ENCODE measurements at regions not wholly inside any gene's neighbourhood (a gene's known extent, or its start where the extent isn't known, plus 50 kb on each side); places are given as distances from the start of the nearest gene placed in this dataset.

GRCh38 chr12:68465227-68465626 lies 133.1 kb upstream of the MDM1 start:
- DNase-seq (ENCODE audit: low spot score) (no peak), ATAC-seq (no peak)
- Mint-ChIP-seq H3K27me3 (ENCODE audit: low read depth) (no peaks in the 10 kb centered on the region), H3K4me3 (no peak overlapping the region), H3K27ac (no peak overlapping the region), H3K4me1 (no peaks in the 10 kb centered on the region), H3K36me3 (no peaks in the 10 kb centered on the region), H3K9me3 (no peaks in the 10 kb centered on the region)
- POLR2A ChIA-PET, result no interaction called here
- TF ChIP-seq RORB (CRISPR knock-in tag; IDR thresholded peaks at IDR 0.05) (no peak), ATF2 (CRISPR knock-in tag; IDR thresholded peaks at IDR 0.05; ENCODE audit: borderline replicate concordance, low read depth) (no peak), JAZF1 (CRISPR knock-in tag; IDR thresholded peaks at IDR 0.05) (no peak), TEAD1 (CRISPR knock-in tag; IDR thresholded peaks at IDR 0.05) (no peak), ZNF425 (CRISPR knock-in tag; conservative IDR thresholded peaks at IDR 0.05) (no peak), CREM (CRISPR knock-in tag; IDR thresholded peaks at IDR 0.05) (no peak), GRHL2 (CRISPR knock-in tag; IDR thresholded peaks at IDR 0.05; ENCODE audit: insufficient replicate concordance, severe bottlenecking) (no peak), SP1 (CRISPR knock-in tag; conservative IDR thresholded peaks at IDR 0.05) (no peak), FOXJ3 (CRISPR knock-in tag; IDR thresholded peaks at IDR 0.05; ENCODE audit: borderline replicate concordance) (no peak)
- TF ChIP-seq, protein P1, sequence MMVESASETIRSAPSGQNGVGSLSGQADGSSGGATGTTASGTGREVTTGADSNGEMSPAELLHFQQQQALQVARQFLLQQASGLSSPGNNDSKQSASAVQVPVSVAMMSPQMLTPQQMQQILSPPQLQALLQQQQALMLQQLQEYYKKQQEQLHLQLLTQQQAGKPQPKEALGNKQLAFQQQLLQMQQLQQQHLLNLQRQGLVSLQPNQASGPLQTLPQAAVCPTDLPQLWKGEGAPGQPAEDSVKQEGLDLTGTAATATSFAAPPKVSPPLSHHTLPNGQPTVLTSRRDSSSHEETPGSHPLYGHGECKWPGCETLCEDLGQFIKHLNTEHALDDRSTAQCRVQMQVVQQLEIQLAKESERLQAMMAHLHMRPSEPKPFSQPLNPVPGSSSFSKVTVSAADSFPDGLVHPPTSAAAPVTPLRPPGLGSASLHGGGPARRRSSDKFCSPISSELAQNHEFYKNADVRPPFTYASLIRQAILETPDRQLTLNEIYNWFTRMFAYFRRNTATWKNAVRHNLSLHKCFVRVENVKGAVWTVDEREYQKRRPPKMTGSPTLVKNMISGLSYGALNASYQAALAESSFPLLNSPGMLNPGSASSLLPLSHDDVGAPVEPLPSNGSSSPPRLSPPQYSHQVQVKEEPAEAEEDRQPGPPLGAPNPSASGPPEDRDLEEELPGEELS (CRISPR knock-in tag; IDR thresholded peaks at IDR 0.05), result no peak
- TF ChIP-seq, protein P2, sequence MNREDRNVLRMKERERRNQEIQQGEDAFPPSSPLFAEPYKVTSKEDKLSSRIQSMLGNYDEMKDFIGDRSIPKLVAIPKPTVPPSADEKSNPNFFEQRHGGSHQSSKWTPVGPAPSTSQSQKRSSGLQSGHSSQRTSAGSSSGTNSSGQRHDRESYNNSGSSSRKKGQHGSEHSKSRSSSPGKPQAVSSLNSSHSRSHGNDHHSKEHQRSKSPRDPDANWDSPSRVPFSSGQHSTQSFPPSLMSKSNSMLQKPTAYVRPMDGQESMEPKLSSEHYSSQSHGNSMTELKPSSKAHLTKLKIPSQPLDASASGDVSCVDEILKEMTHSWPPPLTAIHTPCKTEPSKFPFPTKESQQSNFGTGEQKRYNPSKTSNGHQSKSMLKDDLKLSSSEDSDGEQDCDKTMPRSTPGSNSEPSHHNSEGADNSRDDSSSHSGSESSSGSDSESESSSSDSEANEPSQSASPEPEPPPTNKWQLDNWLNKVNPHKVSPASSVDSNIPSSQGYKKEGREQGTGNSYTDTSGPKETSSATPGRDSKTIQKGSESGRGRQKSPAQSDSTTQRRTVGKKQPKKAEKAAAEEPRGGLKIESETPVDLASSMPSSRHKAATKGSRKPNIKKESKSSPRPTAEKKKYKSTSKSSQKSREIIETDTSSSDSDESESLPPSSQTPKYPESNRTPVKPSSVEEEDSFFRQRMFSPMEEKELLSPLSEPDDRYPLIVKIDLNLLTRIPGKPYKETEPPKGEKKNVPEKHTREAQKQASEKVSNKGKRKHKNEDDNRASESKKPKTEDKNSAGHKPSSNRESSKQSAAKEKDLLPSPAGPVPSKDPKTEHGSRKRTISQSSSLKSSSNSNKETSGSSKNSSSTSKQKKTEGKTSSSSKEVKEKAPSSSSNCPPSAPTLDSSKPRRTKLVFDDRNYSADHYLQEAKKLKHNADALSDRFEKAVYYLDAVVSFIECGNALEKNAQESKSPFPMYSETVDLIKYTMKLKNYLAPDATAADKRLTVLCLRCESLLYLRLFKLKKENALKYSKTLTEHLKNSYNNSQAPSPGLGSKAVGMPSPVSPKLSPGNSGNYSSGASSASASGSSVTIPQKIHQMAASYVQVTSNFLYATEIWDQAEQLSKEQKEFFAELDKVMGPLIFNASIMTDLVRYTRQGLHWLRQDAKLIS (CRISPR knock-in tag; IDR thresholded peaks at IDR 0.05; ENCODE audit: borderline replicate concordance), result no peak
- CTCF ChIA-PET, result no interaction called here

DNA sequence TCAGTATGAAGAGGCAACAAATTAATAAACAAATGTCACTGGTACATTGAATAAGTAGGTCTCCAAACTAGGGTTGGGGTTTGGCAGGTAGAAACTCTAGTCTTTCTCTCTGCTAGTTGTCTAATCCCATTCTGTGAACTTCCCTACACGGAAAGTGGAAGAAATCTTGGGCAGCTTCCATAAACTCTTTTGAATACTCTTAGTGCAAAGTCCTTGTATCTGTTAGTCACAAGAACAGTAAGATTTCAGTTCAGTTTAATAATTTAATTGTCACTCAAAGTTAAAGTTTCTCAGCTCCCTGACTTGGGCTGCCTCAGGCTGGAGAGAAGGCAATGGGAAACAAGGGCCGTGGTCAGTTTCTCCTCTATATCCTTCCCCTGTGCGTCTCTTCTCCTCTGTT lies 135.4 kb upstream of the MDM1 start:
- H3K9me3 Mint-ChIP-seq, result no peaks in the 10 kb centered on the region
- H3K36me3 Mint-ChIP-seq, result no peaks in the 10 kb centered on the region
- ATAC-seq, result no peak
- H3K4me3 Mint-ChIP-seq, result no peak overlapping the region
- H3K4me1 Mint-ChIP-seq, result no peaks in the 10 kb centered on the region
- DNase-seq (ENCODE audit: low spot score), result no peak
- CTCF ChIA-PET, result interaction anchor here (0.6 kb wide), 1 partner anchor 99 kb away, joined by 5 read pairs; no protein-coding TSS in a partner anchor
- no peaks in the 10 kb centered on the region for H3K27me3 Mint-ChIP-seq (ENCODE audit: low read depth)
- H3K27ac Mint-ChIP-seq, result no peak overlapping the region
- POLR2A ChIA-PET, result no interaction called here
- TF ChIP-seq, protein P2 (CRISPR knock-in tag; IDR thresholded peaks at IDR 0.05; ENCODE audit: borderline replicate concordance), result no peak
- TF ChIP-seq CBFB (CRISPR knock-in tag; IDR thresholded peaks at IDR 0.05; ENCODE audit: low read depth), result no peak
- TF ChIP-seq NR3C1 (CRISPR knock-in tag; conservative IDR thresholded peaks at IDR 0.05; ENCODE audit: low read depth), result no peak
- TF ChIP-seq ETV6 (CRISPR knock-in tag; IDR thresholded peaks at IDR 0.05), result no peak
- TF ChIP-seq NR2C2 (CRISPR knock-in tag; IDR thresholded peaks at IDR 0.05), result no peak
- no peak for TF ChIP-seq ZNF425 (CRISPR knock-in tag; conservative IDR thresholded peaks at IDR 0.05)
- TF ChIP-seq, protein P3, sequence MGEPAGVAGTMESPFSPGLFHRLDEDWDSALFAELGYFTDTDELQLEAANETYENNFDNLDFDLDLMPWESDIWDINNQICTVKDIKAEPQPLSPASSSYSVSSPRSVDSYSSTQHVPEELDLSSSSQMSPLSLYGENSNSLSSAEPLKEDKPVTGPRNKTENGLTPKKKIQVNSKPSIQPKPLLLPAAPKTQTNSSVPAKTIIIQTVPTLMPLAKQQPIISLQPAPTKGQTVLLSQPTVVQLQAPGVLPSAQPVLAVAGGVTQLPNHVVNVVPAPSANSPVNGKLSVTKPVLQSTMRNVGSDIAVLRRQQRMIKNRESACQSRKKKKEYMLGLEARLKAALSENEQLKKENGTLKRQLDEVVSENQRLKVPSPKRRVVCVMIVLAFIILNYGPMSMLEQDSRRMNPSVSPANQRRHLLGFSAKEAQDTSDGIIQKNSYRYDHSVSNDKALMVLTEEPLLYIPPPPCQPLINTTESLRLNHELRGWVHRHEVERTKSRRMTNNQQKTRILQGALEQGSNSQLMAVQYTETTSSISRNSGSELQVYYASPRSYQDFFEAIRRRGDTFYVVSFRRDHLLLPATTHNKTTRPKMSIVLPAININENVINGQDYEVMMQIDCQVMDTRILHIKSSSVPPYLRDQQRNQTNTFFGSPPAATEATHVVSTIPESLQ (CRISPR knock-in tag; IDR thresholded peaks at IDR 0.05), result no peak
- TF ChIP-seq ZNF138 (CRISPR knock-in tag; conservative IDR thresholded peaks at IDR 0.05), result no peak
